GM23248 (cell line): ENCODE measurements at regions not wholly inside any gene's neighbourhood (a gene's known extent, or its start where the extent isn't known, plus 50 kb on each side); places are given as distances from the start of the nearest gene placed in this dataset.

Experiments used
- EZH2 ChIP-seq: fragments of 200-600 bp; sonication (generic); IDR thresholded peaks from 2 replicates; pipeline ENCODE4 v1.6.1; 2018; ENCODE audit warnings: antibody characterized with exemption, mild to moderate bottlenecking; ENCODE audit not compliant: insufficient read depth, poor library complexity, severe bottlenecking
- EZH2phosphoT487 ChIP-seq: fragments of 200-600 bp; sonication (generic); IDR thresholded peaks from 2 replicates; pipeline ENCODE4 v1.6.1; 2018; ENCODE audit warnings: antibody characterized with exemption, moderate library complexity, mild to moderate bottlenecking, low read depth; ENCODE audit not compliant: insufficient read depth

DNA sequence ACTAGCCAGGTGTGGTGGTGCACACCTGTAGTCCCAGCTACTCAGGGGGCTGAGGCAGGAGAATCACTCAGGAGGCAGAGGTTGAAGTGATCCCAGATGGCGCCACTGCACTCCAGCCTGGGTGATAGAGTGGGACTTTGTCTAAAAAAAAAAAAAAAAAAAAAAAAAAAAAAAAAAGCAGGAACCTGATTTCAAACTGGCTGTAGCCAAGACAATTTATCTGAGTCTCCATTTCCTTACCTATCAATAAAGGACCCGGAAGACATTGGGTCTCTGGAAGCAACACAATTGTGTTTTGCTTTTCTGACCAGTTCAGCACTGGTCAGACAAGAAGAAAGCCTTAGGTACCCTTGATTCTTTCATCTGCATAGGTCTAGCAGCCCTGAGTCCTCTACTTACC lies 491.0 kb downstream of the TBC1D4 start:
- TF ChIP-seq EZH2 (no peak), EZH2phosphoT487 (no peak)
